ENCODE measurements at regions not wholly inside any gene's neighbourhood (a gene's known extent, or its start where the extent isn't known, plus 50 kb on each side); places are given as distances from the start of the nearest gene placed in this dataset.

DNA sequence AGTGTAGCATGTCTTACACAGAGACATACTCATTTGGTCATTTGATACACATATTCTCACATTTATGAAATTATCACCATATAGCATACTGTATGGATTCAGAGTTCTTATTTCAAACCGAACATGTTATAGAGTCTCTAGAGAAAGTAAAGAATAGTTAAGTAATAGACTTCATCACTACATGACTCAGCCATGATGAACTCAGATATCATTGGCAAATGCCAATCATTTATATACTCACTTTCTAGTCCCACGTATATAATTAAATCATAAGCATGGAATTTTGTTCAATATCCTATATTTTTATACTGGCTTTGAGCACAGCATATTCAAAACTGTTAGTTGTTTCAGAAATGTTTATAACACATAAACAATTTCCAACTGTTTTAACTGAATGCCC, 749.9 kb downstream of the HACE1 start:
- no peak for TF ChIP-seq GATA3 (IDR thresholded peaks at IDR 0.05; ENCODE audit: low read depth, low read length)
- TF ChIP-seq GATA2 (IDR thresholded peaks at IDR 0.05; ENCODE audit: low read depth, low read length): no peak

Data from SH-SY5Y (cell line).